DOHH2 (cell line): ENCODE measurements at regions not wholly inside any gene's neighbourhood (a gene's known extent, or its start where the extent isn't known, plus 50 kb on each side); places are given as distances from the start of the nearest gene placed in this dataset.

Source experiments
- H3F3A ChIP-seq: fragments of 200-600 bp; sonication (generic), shearing (Covaris generic); 2 replicates; pipeline ENCODE4 v1.6.0; 2016; ENCODE audit warnings: antibody characterized with exemption, mild to moderate bottlenecking; ENCODE audit not compliant: control insufficient read depth, insufficient read depth
- H3K27ac ChIP-seq: fragments of 200-600 bp; sonication (generic); 2 replicates; pipeline ENCODE4 v1.5.1; 2014; ENCODE audit warnings: low read depth, mild to moderate bottlenecking, low read length, moderate library complexity
- H3K27me3 ChIP-seq: fragments of 200-600 bp; sonication (generic); 2 replicates; pipeline ENCODE4 v1.6.1; 2014; ENCODE audit warnings: mild to moderate bottlenecking, low read length, mixed read lengths; ENCODE audit not compliant: control insufficient read depth
- H3K36me3 ChIP-seq: fragments of 200-600 bp; sonication (generic); 2 replicates; pipeline ENCODE4 v1.6.1; 2014; ENCODE audit warnings: mild to moderate bottlenecking, low read length, moderate library complexity, mixed read lengths; ENCODE audit not compliant: control insufficient read depth
- H3K4me1 ChIP-seq: fragments of 200-600 bp; sonication (generic); 2 replicates; pipeline ENCODE4 v1.6.1; 2014; ENCODE audit warnings: mild to moderate bottlenecking, low read length, mixed read lengths; ENCODE audit not compliant: control insufficient read depth
- H3K4me2 ChIP-seq: fragments of 200-600 bp; sonication (generic); 2 replicates; pipeline ENCODE4 v1.6.0; 2014; ENCODE audit warnings: mild to moderate bottlenecking, low read length, moderate library complexity
- H3K4me3 ChIP-seq: fragments of 200-600 bp; sonication (generic); 2 replicates; pipeline ENCODE4 v1.5.1; 2014; ENCODE audit warnings: mild to moderate bottlenecking, low read length, mixed read lengths
- H3K79me2 ChIP-seq: fragments of 200-600 bp; sonication (generic); 2 replicates; pipeline ENCODE4 v1.6.1; 2014; ENCODE audit warnings: mild to moderate bottlenecking, low read length, mixed read lengths; ENCODE audit not compliant: control insufficient read depth
- H3K9me2 ChIP-seq: fragments of 200-600 bp; sonication (generic); replicated peaks from 2 replicates; pipeline ENCODE4 v1.6.1; 2014; ENCODE audit warnings: mild to moderate bottlenecking, low read length, mixed read lengths; ENCODE audit not compliant: control insufficient read depth
- H3K9me3 ChIP-seq: fragments of 200-600 bp; sonication (generic); 2 replicates; pipeline ENCODE4 v1.6.1; 2014; ENCODE audit warnings: antibody characterized with exemption, low read length, mixed read lengths; ENCODE audit not compliant: control insufficient read depth, insufficient read depth
- H4K20me1 ChIP-seq: fragments of 200-600 bp; sonication (generic); 2 replicates; pipeline ENCODE4 v1.6.0; 2014; ENCODE audit warnings: low read depth, mild to moderate bottlenecking, antibody characterized with exemption, low read length, moderate library complexity; ENCODE audit not compliant: control insufficient read depth, insufficient read depth
- EZH2phosphoT487 ChIP-seq: fragments of 200-600 bp; sonication (generic); IDR thresholded peaks from 2 replicates; pipeline ENCODE4 v1.6.1; 2017; ENCODE audit warnings: borderline replicate concordance, mild to moderate bottlenecking, antibody characterized with exemption, low read length, moderate library complexity, mixed read lengths
- TF ChIP-seq, protein P1 (sequence below): fragments of 200-600 bp; sonication (generic); IDR thresholded peaks from one replicate; pipeline ENCODE4 v1.5.1; 2014; ENCODE audit warnings: antibody characterized with exemption, mild to moderate bottlenecking, low read depth, low read length; ENCODE audit not compliant: poor library complexity, severe bottlenecking

DNA sequence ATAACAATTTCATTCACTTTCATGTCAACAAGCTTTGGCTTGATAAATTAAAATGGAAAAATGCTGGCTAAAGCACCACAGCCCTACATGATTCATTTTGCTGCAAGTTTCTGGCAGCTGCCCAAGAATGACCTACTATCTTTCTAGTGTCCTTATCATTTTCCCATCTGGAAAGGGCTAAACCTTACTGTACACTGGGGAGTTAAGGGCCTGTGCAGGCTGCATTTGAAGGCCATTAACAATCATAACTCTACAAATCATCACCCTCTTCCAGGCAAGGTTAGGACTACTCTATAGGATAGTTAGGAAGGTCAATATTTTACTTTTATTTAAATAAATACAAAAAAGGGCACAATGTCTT, 579.7 kb upstream of the ZNF608 start:
- H3K4me1 ChIP-seq, result no peaks in the 10 kb centered on the region
- H3K27ac ChIP-seq, result no peak overlapping the region
- H3K79me2 ChIP-seq, result no peaks in the 10 kb centered on the region
- H3K27me3 ChIP-seq, result no peaks in the 10 kb centered on the region
- H3K4me2 ChIP-seq, result no peak overlapping the region
- no peaks in the 10 kb centered on the region for H3K36me3 ChIP-seq
- H3K9me2 ChIP-seq, result no peaks in the 10 kb centered on the region; the same call in 1 of the 2 replicates
- H3K9me3 ChIP-seq, result no peaks in the 10 kb centered on the region
- no peak for TF ChIP-seq EZH2phosphoT487
- TF ChIP-seq, protein P1, sequence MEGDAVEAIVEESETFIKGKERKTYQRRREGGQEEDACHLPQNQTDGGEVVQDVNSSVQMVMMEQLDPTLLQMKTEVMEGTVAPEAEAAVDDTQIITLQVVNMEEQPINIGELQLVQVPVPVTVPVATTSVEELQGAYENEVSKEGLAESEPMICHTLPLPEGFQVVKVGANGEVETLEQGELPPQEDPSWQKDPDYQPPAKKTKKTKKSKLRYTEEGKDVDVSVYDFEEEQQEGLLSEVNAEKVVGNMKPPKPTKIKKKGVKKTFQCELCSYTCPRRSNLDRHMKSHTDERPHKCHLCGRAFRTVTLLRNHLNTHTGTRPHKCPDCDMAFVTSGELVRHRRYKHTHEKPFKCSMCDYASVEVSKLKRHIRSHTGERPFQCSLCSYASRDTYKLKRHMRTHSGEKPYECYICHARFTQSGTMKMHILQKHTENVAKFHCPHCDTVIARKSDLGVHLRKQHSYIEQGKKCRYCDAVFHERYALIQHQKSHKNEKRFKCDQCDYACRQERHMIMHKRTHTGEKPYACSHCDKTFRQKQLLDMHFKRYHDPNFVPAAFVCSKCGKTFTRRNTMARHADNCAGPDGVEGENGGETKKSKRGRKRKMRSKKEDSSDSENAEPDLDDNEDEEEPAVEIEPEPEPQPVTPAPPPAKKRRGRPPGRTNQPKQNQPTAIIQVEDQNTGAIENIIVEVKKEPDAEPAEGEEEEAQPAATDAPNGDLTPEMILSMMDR, result no peak
- no peaks in the 10 kb centered on the region for H4K20me1 ChIP-seq
- no peak overlapping the region for H3K4me3 ChIP-seq
- no peaks in the 10 kb centered on the region for H3F3A ChIP-seq

DNA sequence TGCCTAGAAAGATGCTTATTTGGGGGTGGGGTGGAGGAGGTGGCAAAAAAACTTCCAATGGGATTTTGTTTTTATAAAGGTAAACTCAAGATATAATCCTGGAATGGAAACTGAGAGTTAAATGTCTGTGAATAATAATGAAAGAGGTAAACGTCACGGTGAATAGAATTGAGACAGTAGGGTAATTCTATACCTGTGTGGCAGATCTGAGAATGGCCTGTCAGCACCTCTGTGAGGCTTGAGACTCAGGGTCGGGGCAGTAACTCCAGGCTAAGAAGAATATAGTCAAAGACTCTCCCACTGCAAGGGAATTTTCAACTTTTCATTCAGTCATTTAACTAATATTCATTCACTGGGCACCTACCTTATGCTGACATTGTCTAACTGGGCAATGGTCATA, 581.2 kb upstream of the ZNF608 start:
- Histone ChIP-seq H3K36me3 (no peaks in the 10 kb centered on the region), H4K20me1 (no peaks in the 10 kb centered on the region), H3K9me2 (no peaks in the 10 kb centered on the region), H3F3A (no peaks in the 10 kb centered on the region), H3K4me1 (peaks cover 8% of the 10 kb centered on the region), H3K4me3 (no peak overlapping the region), H3K79me2 (no peaks in the 10 kb centered on the region), H3K9me3 (no peaks in the 10 kb centered on the region), H3K27me3 (no peaks in the 10 kb centered on the region), H3K27ac (no peak overlapping the region), H3K4me2 (no peak overlapping the region)
- no peak for TF ChIP-seq EZH2phosphoT487
- TF ChIP-seq, protein P1, result no peak

DNA sequence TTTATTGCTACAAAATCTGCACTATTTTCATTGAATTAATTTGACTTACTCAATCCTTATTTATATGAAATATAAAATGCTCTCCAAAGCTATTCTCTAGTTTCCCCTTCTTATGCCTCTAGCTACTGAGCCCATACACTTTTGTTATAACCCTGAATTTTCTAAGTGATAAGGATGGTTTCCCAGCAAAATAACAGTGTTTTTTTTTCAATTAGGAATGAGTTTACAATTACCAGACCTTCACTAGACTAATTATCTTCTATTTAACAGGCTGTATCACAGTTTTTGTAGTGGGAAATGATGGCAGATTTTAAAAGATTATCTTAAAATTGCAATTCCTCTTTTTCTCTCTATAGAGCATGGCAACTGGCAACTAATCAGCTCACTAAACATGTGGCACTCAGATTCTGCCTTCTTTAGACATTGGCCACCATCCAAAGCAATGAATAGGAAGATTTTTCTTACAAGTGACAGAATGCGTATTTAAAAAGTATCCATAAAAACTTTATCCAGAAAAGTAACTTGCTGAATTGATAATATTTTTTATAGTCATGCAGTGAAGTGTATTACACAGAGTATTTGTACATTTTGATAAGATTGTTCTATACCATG, 585.7 kb upstream of the ZNF608 start:
- no peaks in the 10 kb centered on the region for H3K9me3 ChIP-seq
- peaks cover 8% of the 10 kb centered on the region for H3K4me1 ChIP-seq
- H3K36me3 ChIP-seq, result no peaks in the 10 kb centered on the region
- no peak overlapping the region for H3K27ac ChIP-seq
- no peaks in the 10 kb centered on the region for H3K79me2 ChIP-seq
- TF ChIP-seq, protein P1, result no peak
- TF ChIP-seq EZH2phosphoT487, result no peak
- H4K20me1 ChIP-seq, result no peaks in the 10 kb centered on the region
- H3K9me2 ChIP-seq, result no peaks in the 10 kb centered on the region
- H3K4me3 ChIP-seq, result no peak overlapping the region
- no peak overlapping the region for H3K4me2 ChIP-seq
- no peaks in the 10 kb centered on the region for H3K27me3 ChIP-seq
- no peaks in the 10 kb centered on the region for H3F3A ChIP-seq
